ENCODE measurements at regions not wholly inside any gene's neighbourhood (a gene's known extent, or its start where the extent isn't known, plus 50 kb on each side); places are given as distances from the start of the nearest gene placed in this dataset.
"Not testable (repeated sequence)": the region's sequence is repeated elsewhere in the genome, so short reads cannot be mapped to it uniquely, and the experiment has no call there.

GRCh38 chr21:21898801-21899200 lies 900.6 kb downstream of the NCAM2 start:
- Histone ChIP-seq H3K36me3 (ENCODE audit: control insufficient read depth, insufficient read depth, low read length) (no peaks in the 10 kb centered on the region), H3K4me3 (ENCODE audit: low read depth in 2 of 2, low read length in 2 of 2) (no peak overlapping the region), H3K27ac (ENCODE audit: low read length) (no peak overlapping the region), H3K27me3 (ENCODE audit: control insufficient read depth, insufficient read depth, low read length) (no peaks in the 10 kb centered on the region), H3K9me3 (ENCODE audit: control insufficient read depth, insufficient read depth, low read depth, low read length) (no peaks in the 10 kb centered on the region), H3K4me1 (ENCODE audit: control insufficient read depth, insufficient read depth, low read length) (no peaks in the 10 kb centered on the region)
- intact Hi-C loops (cut with micrococcal nuclease; ENCODE audit: unreplicated experiment): no loop called here
- no peak for ATAC-seq
- TF ChIP-seq REST (IDR thresholded peaks at IDR 0.05; ENCODE audit: insufficient read depth in 1 of 2, low read depth in 2 of 2, low read length in 1 of 2): no peak
- no peak for TF ChIP-seq TCF7L2 (IDR thresholded peaks at IDR 0.05; ENCODE audit: low read depth, low read length)
- TF ChIP-seq CTCF (IDR thresholded peaks at IDR 0.05): no peak
- TF ChIP-seq POLR2AphosphoS5 (IDR thresholded peaks at IDR 0.05; ENCODE audit: low read depth, low read length): no peak
- no peak for TF ChIP-seq SIN3A (IDR thresholded peaks at IDR 0.05; ENCODE audit: borderline replicate concordance, insufficient read depth, low read depth, low read length)
- ChIA-PET POLR2A (no interaction called here), CTCF (no interaction called here)
- no peak for DNase-seq (ENCODE audit: low read depth, low spot score)
- in situ Hi-C loops (cut with HindIII; ENCODE audit: low pct_unique_long_range_greater_than_20kb, low sequenced_read_pairs): no loop called here
- BruUV-seq (replicated peaks): no TSS peak

- H3K9me3 ChIP-seq (ENCODE audit: control insufficient read depth, insufficient read depth, low read depth, low read length); CTCF ChIA-PET; H3K4me1 ChIP-seq (ENCODE audit: control insufficient read depth, insufficient read depth, low read length); ATAC-seq; H3K36me3 ChIP-seq (ENCODE audit: control insufficient read depth, insufficient read depth, low read length); H3K27ac ChIP-seq (ENCODE audit: low read length); BruUV-seq (replicated peaks); H3K4me3 ChIP-seq (ENCODE audit: low read depth in 2 of 2, low read length in 2 of 2); DNase-seq (ENCODE audit: low read depth, low spot score); POLR2A ChIA-PET; H3K27me3 ChIP-seq (ENCODE audit: control insufficient read depth, insufficient read depth, low read length); in situ Hi-C loops (cut with HindIII; ENCODE audit: low pct_unique_long_range_greater_than_20kb, low sequenced_read_pairs); intact Hi-C loops (cut with micrococcal nuclease; ENCODE audit: unreplicated experiment): not testable (repeated sequence)
These were observed 904.2 kb downstream of the NCAM2 start for GRCh38 chr21:21902416-21902815.

GRCh38 chr21:21907271-21907670 lies 909.1 kb downstream of the NCAM2 start:
- intact Hi-C loops (cut with micrococcal nuclease; ENCODE audit: unreplicated experiment) (no loop called here), in situ Hi-C loops (cut with HindIII; ENCODE audit: low pct_unique_long_range_greater_than_20kb, low sequenced_read_pairs) (no loop called here)
- POLR2A ChIA-PET: no interaction called here
- no peaks in the 10 kb centered on the region for H3K9me3 ChIP-seq (ENCODE audit: control insufficient read depth, insufficient read depth, low read depth, low read length)
- H3K27me3 ChIP-seq (ENCODE audit: control insufficient read depth, insufficient read depth, low read length): no peaks in the 10 kb centered on the region
- ATAC-seq: no peak
- H3K4me1 ChIP-seq (ENCODE audit: control insufficient read depth, insufficient read depth, low read length): no peaks in the 10 kb centered on the region
- DNase-seq (ENCODE audit: low read depth, low spot score): no peak
- H3K4me3 ChIP-seq (ENCODE audit: low read depth in 2 of 2, low read length in 2 of 2): no peak overlapping the region
- BruUV-seq (replicated peaks): no TSS peak
- no peak for TF ChIP-seq CTCF (IDR thresholded peaks at IDR 0.05)
- no peak for TF ChIP-seq POLR2AphosphoS5 (IDR thresholded peaks at IDR 0.05; ENCODE audit: low read depth, low read length)
- no peak for TF ChIP-seq SIN3A (IDR thresholded peaks at IDR 0.05; ENCODE audit: borderline replicate concordance, insufficient read depth, low read depth, low read length)
- TF ChIP-seq TCF7L2 (IDR thresholded peaks at IDR 0.05; ENCODE audit: low read depth, low read length): no peak
- TF ChIP-seq REST (IDR thresholded peaks at IDR 0.05; ENCODE audit: insufficient read depth in 1 of 2, low read depth in 2 of 2, low read length in 1 of 2): no peak
- no peak overlapping the region for H3K27ac ChIP-seq (ENCODE audit: low read length)
- CTCF ChIA-PET: no interaction called here
- H3K36me3 ChIP-seq (ENCODE audit: control insufficient read depth, insufficient read depth, low read length): no peaks in the 10 kb centered on the region

Measured in Panc1 (cell line).